GM12878 (cell line): ENCODE measurements at regions not wholly inside any gene's neighbourhood (a gene's known extent, or its start where the extent isn't known, plus 50 kb on each side); places are given as distances from the start of the nearest gene placed in this dataset.

Experiments used
- HCFC1 ChIP-seq: fragments of 150-350 bp; IDR thresholded peaks from 2 replicates; pipeline ENCODE4 v1.6.1; 2014; ENCODE audit warnings: low read length
- MEF2B ChIP-seq: fragments of 450-650 bp; IDR thresholded peaks from 2 replicates; pipeline ENCODE4 v1.6.1; 2018; ENCODE audit warnings: mild to moderate bottlenecking, moderate library complexity; ENCODE audit not compliant: partially characterized antibody, poor library complexity, severe bottlenecking
- NR2F1 ChIP-seq: fragments of 450-650 bp; conservative IDR thresholded peaks from 2 replicates; pipeline ENCODE4 v1.6.1; 2017; ENCODE audit warnings: mild to moderate bottlenecking
- YY1 ChIP-seq: IDR thresholded peaks from 2 replicates; pipeline ENCODE4 v1.6.1; 2011; ENCODE audit warnings: low read depth, mild to moderate bottlenecking, low read length
- TF ChIP-seq, protein P1 (sequence below), 3 experiments: IDR thresholded peaks in 2 of 3; conservative IDR thresholded peaks in 1 of 3; 2 replicates each; pipeline ENCODE4 v1.5.1; 2011; ENCODE audit warnings: low read depth in 3 of 3, low read length in 3 of 3, mild to moderate bottlenecking in 3 of 3, control low read depth in 2 of 3, moderate library complexity in 2 of 3, inconsistent platforms in 1 of 3, mixed read lengths in 1 of 3; ENCODE audit not compliant: control insufficient read depth in 2 of 3, insufficient read depth in 1 of 3; ENCODE audit errors: extremely low read depth in 1 of 3

DNA sequence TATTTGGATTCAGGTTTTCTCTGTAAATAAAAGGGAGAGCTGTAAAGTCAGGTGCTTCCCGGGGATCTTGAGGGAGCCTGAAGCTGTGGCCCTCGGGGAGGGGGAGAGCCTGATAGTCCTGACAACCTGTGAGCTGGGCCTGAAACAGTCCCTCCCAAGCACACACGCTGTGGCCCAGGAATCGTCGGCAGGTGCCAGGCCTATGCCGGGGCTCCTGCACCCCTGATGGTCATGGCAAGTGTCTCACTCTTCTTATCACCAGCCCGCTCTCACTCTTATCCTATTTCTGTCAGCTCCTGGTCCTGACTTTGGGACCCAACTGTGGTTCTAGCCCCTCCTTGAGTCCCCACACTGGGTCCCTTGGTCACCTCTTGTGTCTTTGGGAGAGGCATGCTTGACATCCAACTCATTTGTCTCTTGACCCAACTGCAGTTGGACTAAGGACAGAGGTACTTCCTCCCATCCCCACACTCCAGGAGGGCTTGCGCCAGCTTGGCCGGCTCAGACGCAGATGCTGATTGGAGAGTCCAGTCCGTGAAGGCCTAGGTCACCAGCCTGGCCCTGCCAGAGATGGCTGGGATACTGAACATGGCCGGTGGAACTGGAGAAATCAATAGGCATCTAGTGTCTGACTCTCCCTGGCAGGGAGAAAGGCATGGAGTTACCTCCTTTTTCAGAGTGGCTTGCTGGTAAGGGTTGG lies 170.5 kb upstream of the WSCD1 start:
- TF ChIP-seq HCFC1 (no peak), MEF2B (no peak), YY1 (no peak), NR2F1 (no peak)
- TF ChIP-seq, protein P1, sequence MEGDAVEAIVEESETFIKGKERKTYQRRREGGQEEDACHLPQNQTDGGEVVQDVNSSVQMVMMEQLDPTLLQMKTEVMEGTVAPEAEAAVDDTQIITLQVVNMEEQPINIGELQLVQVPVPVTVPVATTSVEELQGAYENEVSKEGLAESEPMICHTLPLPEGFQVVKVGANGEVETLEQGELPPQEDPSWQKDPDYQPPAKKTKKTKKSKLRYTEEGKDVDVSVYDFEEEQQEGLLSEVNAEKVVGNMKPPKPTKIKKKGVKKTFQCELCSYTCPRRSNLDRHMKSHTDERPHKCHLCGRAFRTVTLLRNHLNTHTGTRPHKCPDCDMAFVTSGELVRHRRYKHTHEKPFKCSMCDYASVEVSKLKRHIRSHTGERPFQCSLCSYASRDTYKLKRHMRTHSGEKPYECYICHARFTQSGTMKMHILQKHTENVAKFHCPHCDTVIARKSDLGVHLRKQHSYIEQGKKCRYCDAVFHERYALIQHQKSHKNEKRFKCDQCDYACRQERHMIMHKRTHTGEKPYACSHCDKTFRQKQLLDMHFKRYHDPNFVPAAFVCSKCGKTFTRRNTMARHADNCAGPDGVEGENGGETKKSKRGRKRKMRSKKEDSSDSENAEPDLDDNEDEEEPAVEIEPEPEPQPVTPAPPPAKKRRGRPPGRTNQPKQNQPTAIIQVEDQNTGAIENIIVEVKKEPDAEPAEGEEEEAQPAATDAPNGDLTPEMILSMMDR (IDR thresholded peaks at IDR 0.05 in 2 of 3, conservative IDR thresholded peaks at IDR 0.05 in 1 of 3; ENCODE audit: control insufficient read depth in 2 of 3, extremely low read depth in 1 of 3, insufficient read depth in 1 of 3, low read depth in 3 of 3, low read length in 3 of 3), result no peak
